ENCODE measurements at regions not wholly inside any gene's neighbourhood (a gene's known extent, or its start where the extent isn't known, plus 50 kb on each side); places are given as distances from the start of the nearest gene placed in this dataset.
"Not testable (repeated sequence)": the region's sequence is repeated elsewhere in the genome, so short reads cannot be mapped to it uniquely, and the experiment has no call there.

DNA sequence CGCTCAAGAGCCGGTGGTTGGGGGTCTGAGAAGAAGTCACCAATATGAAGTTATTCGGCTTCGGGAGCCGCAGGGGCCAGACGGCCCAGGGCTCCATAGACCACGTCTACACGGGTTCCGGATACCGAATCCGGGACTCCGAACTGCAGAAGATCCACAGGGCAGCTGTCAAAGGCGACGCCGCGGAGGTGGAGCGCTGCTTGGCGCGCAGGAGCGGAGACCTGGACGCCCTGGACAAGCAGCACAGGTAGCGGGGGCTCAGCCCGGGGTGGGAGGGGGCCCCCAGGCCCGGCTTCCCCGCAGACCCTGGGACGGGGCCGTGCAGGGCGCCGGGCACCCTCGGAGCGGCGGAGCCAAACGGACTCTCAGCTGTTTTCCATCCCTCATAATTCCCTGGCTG is 867.9 kb downstream of the SPATA31A1 start:
- H3K27ac ChIP-seq (ENCODE audit: low read depth, low read length); H3K4me3 ChIP-seq (ENCODE audit: insufficient read depth, low read length); H3K36me3 ChIP-seq (ENCODE audit: insufficient read depth, low read length); H3K79me2 ChIP-seq (ENCODE audit: insufficient read depth, low read length); H4K20me1 ChIP-seq (ENCODE audit: insufficient read depth, low read length); H2AFZ ChIP-seq (ENCODE audit: low read length); H3K4me1 ChIP-seq (ENCODE audit: insufficient read depth, low read length); H3K4me2 ChIP-seq (ENCODE audit: insufficient read depth, low read length); H3K27me3 ChIP-seq (ENCODE audit: insufficient read depth, low read length); H3K9me3 ChIP-seq (ENCODE audit: low read depth, low read length); DNase-seq (ENCODE audit: insufficient read length, low spot score, missing footprints): not testable (repeated sequence)
